ENCODE measurements at regions not wholly inside any gene's neighbourhood (a gene's known extent, or its start where the extent isn't known, plus 50 kb on each side); places are given as distances from the start of the nearest gene placed in this dataset.

DNA sequence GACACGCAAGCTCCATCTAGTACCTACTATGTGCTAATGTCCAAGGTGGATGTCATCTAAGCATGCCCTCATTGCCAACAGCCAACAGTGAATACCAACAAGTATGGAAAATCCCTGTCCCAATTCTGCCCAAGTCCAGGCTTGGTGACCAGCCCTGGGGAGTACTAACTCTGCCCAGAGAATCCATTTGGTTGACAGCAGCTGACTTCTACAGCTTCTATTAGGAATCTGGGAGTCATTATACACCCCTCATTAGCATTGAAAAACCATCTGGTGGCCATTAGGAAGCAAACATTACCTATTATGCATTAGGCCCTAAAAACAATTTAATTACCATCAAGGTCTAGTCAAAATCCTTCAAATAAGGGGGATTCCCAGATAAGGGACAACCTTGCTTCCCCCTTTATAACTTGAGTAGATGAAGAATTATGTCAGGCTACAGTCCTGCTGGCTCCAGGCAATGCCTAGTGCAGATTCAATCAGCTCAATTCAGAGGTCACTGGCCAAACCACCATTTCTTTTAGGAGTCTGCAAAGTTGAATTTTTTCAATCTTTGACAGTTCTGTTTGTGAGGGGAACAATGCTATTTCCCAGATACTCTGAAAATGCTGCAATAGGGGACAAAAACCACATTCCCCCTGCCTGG, 228.0 kb upstream of the LDB2 start:
- Histone ChIP-seq H3K4me1 (ENCODE audit: control insufficient read depth, insufficient read depth, low read length) (no peaks in the 10 kb centered on the region), H3K27ac (ENCODE audit: low read length) (no peak overlapping the region), H3K9me3 (ENCODE audit: control insufficient read depth, insufficient read depth, low read length) (no peaks in the 10 kb centered on the region), H3K36me3 (ENCODE audit: control insufficient read depth, insufficient read depth, low read length) (no peaks in the 10 kb centered on the region), H3K4me3 (ENCODE audit: low read length) (no peak overlapping the region), H3K27me3 (ENCODE audit: control insufficient read depth, insufficient read depth, low read length) (no peaks in the 10 kb centered on the region)
- intact Hi-C loops (cut with micrococcal nuclease): no loop called here
- WGBS (ENCODE audit: insufficient coverage): 96% methylated on average over 1 of the region's 1 CpG
- no peaks in the 10 kb centered on the region for H3K4me1 Mint-ChIP-seq
- no peak overlapping the region for H3K4me3 Mint-ChIP-seq
- no peak overlapping the region for H3K27ac Mint-ChIP-seq
- ATAC-seq (no peak), DNase-seq (no peak)
- TF ChIP-seq, protein P1, sequence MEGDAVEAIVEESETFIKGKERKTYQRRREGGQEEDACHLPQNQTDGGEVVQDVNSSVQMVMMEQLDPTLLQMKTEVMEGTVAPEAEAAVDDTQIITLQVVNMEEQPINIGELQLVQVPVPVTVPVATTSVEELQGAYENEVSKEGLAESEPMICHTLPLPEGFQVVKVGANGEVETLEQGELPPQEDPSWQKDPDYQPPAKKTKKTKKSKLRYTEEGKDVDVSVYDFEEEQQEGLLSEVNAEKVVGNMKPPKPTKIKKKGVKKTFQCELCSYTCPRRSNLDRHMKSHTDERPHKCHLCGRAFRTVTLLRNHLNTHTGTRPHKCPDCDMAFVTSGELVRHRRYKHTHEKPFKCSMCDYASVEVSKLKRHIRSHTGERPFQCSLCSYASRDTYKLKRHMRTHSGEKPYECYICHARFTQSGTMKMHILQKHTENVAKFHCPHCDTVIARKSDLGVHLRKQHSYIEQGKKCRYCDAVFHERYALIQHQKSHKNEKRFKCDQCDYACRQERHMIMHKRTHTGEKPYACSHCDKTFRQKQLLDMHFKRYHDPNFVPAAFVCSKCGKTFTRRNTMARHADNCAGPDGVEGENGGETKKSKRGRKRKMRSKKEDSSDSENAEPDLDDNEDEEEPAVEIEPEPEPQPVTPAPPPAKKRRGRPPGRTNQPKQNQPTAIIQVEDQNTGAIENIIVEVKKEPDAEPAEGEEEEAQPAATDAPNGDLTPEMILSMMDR (IDR thresholded peaks at IDR 0.05): no peak
- peaks cover 0 to 4% of the 10 kb centered on the region in 2 donors for H3K9me3 Mint-ChIP-seq
- no peaks in the 10 kb centered on the region for H3K36me3 Mint-ChIP-seq
- no peaks in the 10 kb centered on the region for H3K27me3 Mint-ChIP-seq (ENCODE audit: low read depth in 2 of 2)

DNA sequence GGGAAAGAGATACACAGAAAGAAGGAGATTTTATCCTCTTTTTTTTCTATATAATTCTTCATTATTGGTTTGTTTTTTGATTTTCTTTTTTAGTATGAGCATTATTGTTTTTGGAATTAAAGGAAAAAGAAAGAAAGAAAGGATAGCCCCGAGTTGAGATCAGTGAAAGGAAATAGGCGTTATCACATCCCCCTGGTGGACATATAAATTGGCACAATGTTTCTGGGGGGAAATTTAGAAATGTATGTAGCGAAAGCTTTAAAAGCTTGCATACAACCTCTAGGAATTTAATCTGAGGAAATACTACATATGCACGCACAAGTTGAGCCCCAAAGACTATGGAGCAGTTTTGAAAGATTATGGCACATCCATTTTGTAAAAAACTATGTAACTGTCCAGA, 226.3 kb upstream of the LDB2 start:
- WGBS (ENCODE audit: insufficient coverage): 85% methylated on average over 4 of the region's 4 CpGs
- no peaks in the 10 kb centered on the region for H3K4me1 Mint-ChIP-seq
- no peak overlapping the region for H3K4me3 ChIP-seq (ENCODE audit: low read length)
- TF ChIP-seq, protein P1 (IDR thresholded peaks at IDR 0.05): no peak
- no peaks in the 10 kb centered on the region for H3K27me3 ChIP-seq (ENCODE audit: control insufficient read depth, insufficient read depth, low read length)
- DNase-seq (no peak), ATAC-seq (no peak)
- no peak overlapping the region for H3K4me3 Mint-ChIP-seq
- no peaks in the 10 kb centered on the region for H3K4me1 ChIP-seq (ENCODE audit: control insufficient read depth, insufficient read depth, low read length)
- H3K36me3 ChIP-seq (ENCODE audit: control insufficient read depth, insufficient read depth, low read length): no peaks in the 10 kb centered on the region
- H3K9me3 Mint-ChIP-seq: peaks cover 0 to 2% of the 10 kb centered on the region in 2 donors
- no peaks in the 10 kb centered on the region for H3K27me3 Mint-ChIP-seq (ENCODE audit: low read depth in 2 of 2)
- no peaks in the 10 kb centered on the region for H3K36me3 Mint-ChIP-seq
- H3K27ac ChIP-seq (ENCODE audit: low read length): no peak overlapping the region
- intact Hi-C loops (cut with micrococcal nuclease): no loop called here
- no peaks in the 10 kb centered on the region for H3K9me3 ChIP-seq (ENCODE audit: control insufficient read depth, insufficient read depth, low read length)
- H3K27ac Mint-ChIP-seq: no peak overlapping the region

DNA sequence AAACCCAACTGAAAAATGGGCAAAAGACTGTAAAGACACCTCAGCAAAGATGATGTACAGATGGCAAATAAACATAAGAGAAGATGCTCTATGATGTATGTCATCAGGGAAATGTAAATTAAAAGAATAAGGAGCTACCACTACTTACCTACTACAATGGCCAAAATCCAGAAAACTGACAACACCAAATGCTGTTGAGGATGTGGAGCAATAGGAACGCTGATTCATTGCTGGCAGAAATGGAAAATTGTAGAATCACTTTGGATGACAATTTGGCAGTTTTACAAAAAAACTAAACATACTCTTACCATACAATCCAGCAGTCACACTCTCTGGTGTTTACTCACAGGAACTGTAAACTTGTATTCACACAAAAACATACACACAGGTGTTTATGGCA, 222.3 kb upstream of the LDB2 start:
- intact Hi-C loops (cut with micrococcal nuclease): no loop called here
- Mint-ChIP-seq H3K4me1 (no peaks in the 10 kb centered on the region), H3K27ac (no peak overlapping the region)

More for the DNA sequence above, 222.3 kb upstream of the LDB2 start:
- H3K4me3 Mint-ChIP-seq: no peak overlapping the region
- H3K27ac ChIP-seq (ENCODE audit: low read length): no peak overlapping the region
- WGBS (ENCODE audit: insufficient coverage): no CpG with 5 or more reads among the region's 1 CpG
- peaks cover 5 to 6% of the 10 kb centered on the region in 2 donors for H3K27me3 Mint-ChIP-seq (ENCODE audit: low read depth in 2 of 2)
- no peaks in the 10 kb centered on the region for H3K36me3 ChIP-seq (ENCODE audit: control insufficient read depth, insufficient read depth, low read length)
- H3K9me3 Mint-ChIP-seq: peaks cover 2 to 3% of the 10 kb centered on the region in 2 donors
- ATAC-seq: no peak
- TF ChIP-seq, protein P1 (IDR thresholded peaks at IDR 0.05): no peak
- H3K36me3 Mint-ChIP-seq: no peaks in the 10 kb centered on the region
- no peak for DNase-seq
- H3K4me3 ChIP-seq (ENCODE audit: low read length): no peak overlapping the region
- H3K4me1 ChIP-seq (ENCODE audit: control insufficient read depth, insufficient read depth, low read length): no peaks in the 10 kb centered on the region
- no peaks in the 10 kb centered on the region for H3K9me3 ChIP-seq (ENCODE audit: control insufficient read depth, insufficient read depth, low read length)
- no peaks in the 10 kb centered on the region for H3K27me3 ChIP-seq (ENCODE audit: control insufficient read depth, insufficient read depth, low read length)
